Activated T-helper 2 cell treated with anti-CD3 and anti-CD28 coated beads, Interferon-gamma antibody, Interleukin-2, Interleukin-4, amounts not matched to agents 10 μg/mL and 5 μg/mL and 100 μg/mL, durations not matched to agents 14 hours and 24 hours and 36 hours (primary cell): ENCODE measurements at regions not wholly inside any gene's neighbourhood (a gene's known extent, or its start where the extent isn't known, plus 50 kb on each side); places are given as distances from the start of the nearest gene placed in this dataset.
"Not testable (repeated sequence)": the region's sequence is repeated elsewhere in the genome, so short reads cannot be mapped to it uniquely, and the experiment has no call there.

Source experiments
- DNase-seq: peaks from one replicate; pipeline ENCODE4 v3.0.0; 2021; ENCODE audit warnings: low spot score
- H3K27ac Mint-ChIP-seq: one replicate; pipeline ENCODE4 v1.8.0; 2021; ENCODE audit warnings: mixed read lengths
- H3K27me3 Mint-ChIP-seq: one replicate; pipeline ENCODE4 v1.8.0; 2021; ENCODE audit warnings: low read depth, mixed read lengths
- H3K36me3 Mint-ChIP-seq: one replicate; pipeline ENCODE4 v1.8.0; 2021; ENCODE audit warnings: low read depth, mixed read lengths
- H3K4me1 Mint-ChIP-seq: one replicate; pipeline ENCODE4 v1.8.0; 2021; ENCODE audit warnings: low read depth, mixed read lengths
- H3K4me3 Mint-ChIP-seq: one replicate; pipeline ENCODE4 v1.8.0; 2021; ENCODE audit warnings: low read depth, mild to moderate bottlenecking, moderate library complexity, mixed read lengths
- H3K9me3 Mint-ChIP-seq: one replicate; pipeline ENCODE4 v1.8.0; 2021; ENCODE audit warnings: mixed read lengths
- intact Hi-C: fragments of 100-400 bp; cut with micrococcal nuclease; formaldehyde crosslinking; loops from one replicate; pipeline ENCODE4 v1.15.1; 2023

- no peak for DNase-seq
- Mint-ChIP-seq H3K9me3 (peaks cover 3% of the 10 kb centered on the region), H3K36me3 (no peaks in the 10 kb centered on the region), H3K4me3 (no peak overlapping the region), H3K27me3 (no peaks in the 10 kb centered on the region), H3K4me1 (no peaks in the 10 kb centered on the region), H3K27ac (no peak overlapping the region)
- intact Hi-C loops: no loop called here
Observed at GRCh38 chr6:160804639-160805038, 102.6 kb downstream of the PLG start.

DNA sequence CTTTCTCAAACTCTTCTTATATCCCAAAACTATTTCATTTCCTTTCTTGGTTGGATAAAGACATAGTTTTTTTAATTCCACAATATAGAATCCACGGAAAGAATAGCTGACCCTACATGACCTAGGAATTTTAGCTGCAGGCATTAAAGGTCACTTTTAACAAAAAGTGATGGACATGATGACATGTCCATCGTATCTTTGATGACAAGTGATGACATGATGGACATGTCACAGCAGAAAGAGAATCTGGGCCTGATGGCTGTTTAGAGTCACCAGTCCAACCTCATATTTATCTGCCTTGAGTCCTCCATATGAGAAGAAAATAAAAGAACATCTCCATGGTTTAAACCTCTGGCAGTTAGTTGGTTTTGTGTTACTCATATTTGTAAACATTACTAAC, 106.2 kb downstream of the PLG start:
- Mint-ChIP-seq H3K4me1 (no peaks in the 10 kb centered on the region), H3K27ac (no peak overlapping the region), H3K36me3 (no peaks in the 10 kb centered on the region), H3K4me3 (no peak overlapping the region), H3K9me3 (no peaks in the 10 kb centered on the region), H3K27me3 (no peaks in the 10 kb centered on the region)
- DNase-seq: no peak
- intact Hi-C loops: no loop called here

GRCh38 chr6:160810238-160810637, 108.2 kb downstream of the PLG start:
- H3K27ac Mint-ChIP-seq: no peak overlapping the region
- no peaks in the 10 kb centered on the region for H3K36me3 Mint-ChIP-seq
- intact Hi-C loops: no loop called here
- DNase-seq: no peak
- no peaks in the 10 kb centered on the region for H3K9me3 Mint-ChIP-seq
- no peak overlapping the region for H3K4me3 Mint-ChIP-seq
- H3K27me3 Mint-ChIP-seq: no peaks in the 10 kb centered on the region
- H3K4me1 Mint-ChIP-seq: no peaks in the 10 kb centered on the region

DNA sequence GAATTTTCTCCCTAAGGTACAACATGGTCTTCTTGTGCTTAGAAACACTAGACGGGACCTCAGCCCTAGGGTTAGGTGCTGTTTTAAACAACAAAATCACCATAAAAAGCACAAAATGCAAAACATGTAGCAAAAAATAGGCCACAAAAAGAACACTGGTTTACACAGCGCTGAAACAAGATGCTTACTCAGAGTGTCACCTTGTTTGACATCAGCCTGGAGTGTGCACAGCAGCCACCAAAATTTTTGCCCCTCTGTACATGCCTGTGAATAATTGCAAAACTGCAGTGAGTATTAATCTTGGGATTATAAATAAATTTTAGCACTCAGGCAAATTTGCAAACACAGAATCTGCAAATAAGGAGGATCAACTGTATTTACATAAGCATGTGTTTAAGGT, 110.1 kb downstream of the PLG start:
- Mint-ChIP-seq H3K4me3 (no peak overlapping the region), H3K36me3 (no peaks in the 10 kb centered on the region), H3K9me3 (no peaks in the 10 kb centered on the region), H3K4me1 (no peaks in the 10 kb centered on the region), H3K27me3 (no peaks in the 10 kb centered on the region), H3K27ac (no peak overlapping the region)
- DNase-seq: no peak
- intact Hi-C loops: no loop called here

DNA sequence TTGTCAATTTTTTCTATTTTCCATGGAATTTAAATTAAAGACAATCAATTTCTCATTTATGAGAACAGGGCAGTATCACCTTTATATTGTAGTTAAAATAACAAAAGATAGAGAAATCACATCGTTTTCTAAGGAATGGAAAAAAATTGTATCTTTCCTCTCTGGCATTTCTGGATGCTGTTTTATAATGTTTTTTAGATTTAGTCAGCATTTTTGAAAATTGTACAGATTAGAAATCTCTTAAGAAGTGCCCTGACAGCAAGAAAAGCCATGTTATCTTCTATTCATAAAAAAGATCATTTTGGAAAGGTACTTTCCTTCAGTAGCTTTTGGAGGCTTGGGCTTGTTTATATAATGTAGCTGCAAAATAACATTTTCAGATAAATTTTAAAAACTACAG, 116.9 kb downstream of the PLG start:
- no peak for DNase-seq
- H3K27ac Mint-ChIP-seq: no peak overlapping the region
- H3K36me3 Mint-ChIP-seq: no peaks in the 10 kb centered on the region
- H3K9me3 Mint-ChIP-seq: peaks cover 6% of the 10 kb centered on the region
- no peak overlapping the region for H3K4me3 Mint-ChIP-seq
- intact Hi-C loops: no loop called here
- no peaks in the 10 kb centered on the region for H3K4me1 Mint-ChIP-seq
- H3K27me3 Mint-ChIP-seq: no peaks in the 10 kb centered on the region

DNA sequence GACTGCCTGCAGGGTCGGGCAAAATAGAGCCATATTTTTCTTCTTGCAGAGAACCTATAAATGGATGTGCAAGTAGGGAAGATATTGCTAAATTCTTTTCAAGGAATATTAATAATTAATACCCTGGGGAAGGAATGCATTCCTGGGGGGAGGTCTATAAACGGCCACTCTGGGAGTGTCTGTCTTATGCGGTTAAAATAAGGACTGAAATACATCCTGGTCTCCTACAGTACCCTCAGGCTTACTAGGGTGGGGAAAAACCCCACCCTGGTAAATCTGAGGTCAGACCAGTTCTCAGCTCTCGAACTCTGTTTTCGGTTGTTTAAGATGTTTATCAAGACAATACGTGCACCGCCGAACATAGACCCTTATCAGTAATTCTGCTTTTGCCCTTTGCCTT, 118.6 kb downstream of the PLG start:
- H3K9me3 Mint-ChIP-seq, H3K4me1 Mint-ChIP-seq, intact Hi-C loops, H3K27me3 Mint-ChIP-seq, DNase-seq, H3K4me3 Mint-ChIP-seq, H3K36me3 Mint-ChIP-seq, H3K27ac Mint-ChIP-seq: not testable (repeated sequence)

GRCh38 chr6:160831739-160832138, 129.7 kb downstream of the PLG start:
- Mint-ChIP-seq H3K27ac (no peak overlapping the region), H3K4me3 (no peak overlapping the region), H3K4me1 (no peaks in the 10 kb centered on the region), H3K27me3 (no peaks in the 10 kb centered on the region), H3K9me3 (no peaks in the 10 kb centered on the region), H3K36me3 (no peaks in the 10 kb centered on the region)
- DNase-seq: no peak
- intact Hi-C loops: no loop called here

- DNase-seq: no peak
- H3K27me3 Mint-ChIP-seq: no peaks in the 10 kb centered on the region
- no peak overlapping the region for H3K27ac Mint-ChIP-seq
- intact Hi-C loops: no loop called here
- H3K4me1 Mint-ChIP-seq: no peaks in the 10 kb centered on the region
- H3K36me3 Mint-ChIP-seq: no peaks in the 10 kb centered on the region
- H3K4me3 Mint-ChIP-seq: no peak overlapping the region
- H3K9me3 Mint-ChIP-seq: no peaks in the 10 kb centered on the region
Observed at GRCh38 chr6:160832422-160832821, 130.4 kb downstream of the PLG start.

GRCh38 chr6:160837146-160837545, 135.1 kb downstream of the PLG start:
- H3K4me1 Mint-ChIP-seq: no peaks in the 10 kb centered on the region
- intact Hi-C loops: no loop called here
- H3K36me3 Mint-ChIP-seq: no peaks in the 10 kb centered on the region
- DNase-seq: no peak
- no peak overlapping the region for H3K27ac Mint-ChIP-seq
- no peak overlapping the region for H3K4me3 Mint-ChIP-seq
- H3K27me3 Mint-ChIP-seq: no peaks in the 10 kb centered on the region
- H3K9me3 Mint-ChIP-seq: no peaks in the 10 kb centered on the region

- intact Hi-C loops: no loop called here
- DNase-seq: no peak
- no peaks in the 10 kb centered on the region for H3K27me3 Mint-ChIP-seq
- no peaks in the 10 kb centered on the region for H3K36me3 Mint-ChIP-seq
- no peaks in the 10 kb centered on the region for H3K4me1 Mint-ChIP-seq
- H3K9me3 Mint-ChIP-seq: no peaks in the 10 kb centered on the region
- no peak overlapping the region for H3K27ac Mint-ChIP-seq
- H3K4me3 Mint-ChIP-seq: no peak overlapping the region
Observed at GRCh38 chr6:160851031-160851430, 140.5 kb upstream of the MAP3K4 start.

- H3K4me3 Mint-ChIP-seq: no peak overlapping the region
Observed at GRCh38 chr6:160853946-160854345, 137.6 kb upstream of the MAP3K4 start.

GRCh38 chr6:160858886-160859285, 132.7 kb upstream of the MAP3K4 start:
- intact Hi-C loops: no loop called here
- Mint-ChIP-seq H3K4me3 (no peak overlapping the region), H3K9me3 (no peaks in the 10 kb centered on the region), H3K36me3 (no peaks in the 10 kb centered on the region), H3K4me1 (no peaks in the 10 kb centered on the region), H3K27me3 (no peaks in the 10 kb centered on the region), H3K27ac (no peak overlapping the region)
- DNase-seq: no peak

More at GRCh38 chr6:160853946-160854345, 137.6 kb upstream of the MAP3K4 start:
- Mint-ChIP-seq H3K27ac (no peak overlapping the region), H3K4me1 (no peaks in the 10 kb centered on the region), H3K27me3 (no peaks in the 10 kb centered on the region), H3K9me3 (no peaks in the 10 kb centered on the region), H3K36me3 (no peaks in the 10 kb centered on the region)
- no peak for DNase-seq
- intact Hi-C loops: no loop called here

DNA sequence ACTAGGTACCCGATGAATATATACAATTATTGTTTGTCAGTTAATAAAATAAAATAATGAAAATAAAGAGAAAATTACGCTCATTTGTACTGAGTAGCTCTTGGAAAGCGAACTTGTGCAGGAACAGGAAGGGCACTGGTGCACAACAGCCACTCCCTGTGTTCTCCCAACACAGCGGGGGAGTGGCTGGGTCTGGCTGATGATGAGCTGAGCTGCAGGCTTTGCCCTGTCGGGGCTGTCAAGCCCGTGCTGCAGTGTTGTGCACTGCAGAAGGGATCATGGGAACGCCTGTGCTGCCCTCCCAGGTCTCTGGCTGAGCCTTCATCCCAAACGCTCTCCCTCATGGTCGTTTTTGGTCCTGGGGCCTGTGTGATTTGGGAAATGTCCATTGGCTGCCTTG, 131.7 kb upstream of the MAP3K4 start:
- Mint-ChIP-seq H3K4me1 (no peaks in the 10 kb centered on the region), H3K27ac (no peak overlapping the region)
- DNase-seq: no peak

GRCh38 chr6:160861824-160862223, 129.7 kb upstream of the MAP3K4 start:
- Mint-ChIP-seq H3K27me3 (no peaks in the 10 kb centered on the region), H3K4me1 (no peaks in the 10 kb centered on the region), H3K36me3 (no peaks in the 10 kb centered on the region), H3K4me3 (no peak overlapping the region), H3K27ac (no peak overlapping the region), H3K9me3 (no peaks in the 10 kb centered on the region)
- intact Hi-C loops: no loop called here
- DNase-seq: no peak

More for the DNA sequence above, 131.7 kb upstream of the MAP3K4 start:
- Mint-ChIP-seq H3K9me3 (no peaks in the 10 kb centered on the region), H3K4me3 (no peak overlapping the region), H3K36me3 (no peaks in the 10 kb centered on the region), H3K27me3 (no peaks in the 10 kb centered on the region)
- intact Hi-C loops: no loop called here
